ENCODE measurements at regions not wholly inside any gene's neighbourhood (a gene's known extent, or its start where the extent isn't known, plus 50 kb on each side); places are given as distances from the start of the nearest gene placed in this dataset.

DNA sequence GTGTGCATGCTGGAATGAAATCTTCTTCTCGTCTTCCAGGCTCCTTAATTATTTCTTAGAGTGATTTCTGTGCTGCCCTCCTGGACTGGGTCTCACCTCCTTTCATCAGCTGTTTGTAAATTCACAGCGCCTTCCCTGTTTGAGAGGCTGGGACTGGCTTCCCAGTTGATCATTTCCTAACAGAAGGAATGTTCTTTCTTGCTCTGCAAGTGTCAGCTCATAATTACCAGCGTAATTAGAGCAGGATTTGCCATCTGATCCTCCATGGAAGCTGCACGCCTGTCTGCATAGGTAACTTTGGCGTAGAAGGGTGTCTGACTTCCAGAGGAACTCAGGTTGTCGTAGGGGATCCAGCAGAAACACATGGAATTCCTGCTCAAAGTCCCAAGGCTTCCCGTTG lies 375.0 kb upstream of the EEF2KMT start:
- H3K9me3 Mint-ChIP-seq (ENCODE audit: low read depth), result no peaks in the 10 kb centered on the region
- H3K27ac Mint-ChIP-seq, result no peak overlapping the region
- peaks cover 2% of the 10 kb centered on the region for H3K4me1 Mint-ChIP-seq (ENCODE audit: low read depth)
- H3K27me3 Mint-ChIP-seq, result peaks cover 16% of the 10 kb centered on the region
- no peak overlapping the region for H3K4me3 Mint-ChIP-seq
- H3K36me3 Mint-ChIP-seq, result no peaks in the 10 kb centered on the region

GRCh38 chr16:5468488-5468887 lies 370.9 kb upstream of the EEF2KMT start:
- no peak overlapping the region for H3K4me3 Mint-ChIP-seq
- H3K9me3 Mint-ChIP-seq (ENCODE audit: low read depth), result no peaks in the 10 kb centered on the region

GRCh38 chr16:5467552-5467951 lies 370.0 kb upstream of the EEF2KMT start:
- no peak overlapping the region for H3K27ac Mint-ChIP-seq
- H3K27me3 Mint-ChIP-seq, result peaks cover 6% of the 10 kb centered on the region
- H3K36me3 Mint-ChIP-seq, result no peaks in the 10 kb centered on the region
- H3K4me3 Mint-ChIP-seq, result no peak overlapping the region
- no peaks in the 10 kb centered on the region for H3K9me3 Mint-ChIP-seq (ENCODE audit: low read depth)
- H3K4me1 Mint-ChIP-seq (ENCODE audit: low read depth), result peaks cover 2% of the 10 kb centered on the region

More at GRCh38 chr16:5468488-5468887, 370.9 kb upstream of the EEF2KMT start:
- Mint-ChIP-seq H3K27me3 (peaks cover 12% of the 10 kb centered on the region), H3K27ac (no peak overlapping the region), H3K36me3 (no peaks in the 10 kb centered on the region), H3K4me1 (ENCODE audit: low read depth) (peaks cover 2% of the 10 kb centered on the region)

GRCh38 chr16:5466551-5466950 lies 369.0 kb upstream of the EEF2KMT start:
- Mint-ChIP-seq H3K36me3 (no peaks in the 10 kb centered on the region), H3K27me3 (peaks cover 5% of the 10 kb centered on the region), H3K4me3 (no peak overlapping the region), H3K27ac (no peak overlapping the region), H3K4me1 (ENCODE audit: low read depth) (no peaks in the 10 kb centered on the region), H3K9me3 (ENCODE audit: low read depth) (no peaks in the 10 kb centered on the region)

- Mint-ChIP-seq H3K27me3 (peaks cover 5% of the 10 kb centered on the region), H3K4me1 (ENCODE audit: low read depth) (no peaks in the 10 kb centered on the region), H3K27ac (no peak overlapping the region), H3K9me3 (ENCODE audit: low read depth) (no peaks in the 10 kb centered on the region), H3K36me3 (no peaks in the 10 kb centered on the region), H3K4me3 (no peak overlapping the region)
Measured at GRCh38 chr16:5465714-5466113, 368.1 kb upstream of the EEF2KMT start.

- H3K27me3 Mint-ChIP-seq, result peaks cover 5% of the 10 kb centered on the region
- no peaks in the 10 kb centered on the region for H3K36me3 Mint-ChIP-seq
- H3K4me3 Mint-ChIP-seq, result no peak overlapping the region
- no peaks in the 10 kb centered on the region for H3K4me1 Mint-ChIP-seq (ENCODE audit: low read depth)
- H3K9me3 Mint-ChIP-seq (ENCODE audit: low read depth), result no peaks in the 10 kb centered on the region
- H3K27ac Mint-ChIP-seq, result no peak overlapping the region
Measured at GRCh38 chr16:5463820-5464219, 366.2 kb upstream of the EEF2KMT start.

DNA sequence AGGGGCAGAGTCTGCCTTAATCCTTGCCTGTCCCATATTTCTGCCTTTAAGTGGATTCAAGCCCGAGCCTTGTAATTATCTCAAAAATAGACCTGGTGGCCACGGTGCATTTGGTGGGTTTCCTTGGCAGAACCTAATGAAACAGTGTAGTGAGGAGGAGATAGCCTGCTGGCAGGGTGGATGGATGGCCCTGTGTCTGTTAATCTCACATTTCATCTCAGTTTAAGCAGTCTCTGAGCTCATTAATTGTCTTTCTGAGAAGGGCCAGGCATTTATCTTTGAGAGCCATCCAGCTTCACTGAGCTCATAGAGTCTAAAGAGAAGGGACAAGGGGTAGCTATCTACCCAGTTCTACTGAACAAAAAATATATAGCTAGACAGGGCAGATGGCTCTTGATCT lies 364.0 kb upstream of the EEF2KMT start:
- Mint-ChIP-seq H3K36me3 (no peaks in the 10 kb centered on the region), H3K4me3 (no peak overlapping the region), H3K27me3 (peaks cover 6% of the 10 kb centered on the region), H3K27ac (no peak overlapping the region), H3K9me3 (ENCODE audit: low read depth) (no peaks in the 10 kb centered on the region), H3K4me1 (ENCODE audit: low read depth) (no peaks in the 10 kb centered on the region)

DNA sequence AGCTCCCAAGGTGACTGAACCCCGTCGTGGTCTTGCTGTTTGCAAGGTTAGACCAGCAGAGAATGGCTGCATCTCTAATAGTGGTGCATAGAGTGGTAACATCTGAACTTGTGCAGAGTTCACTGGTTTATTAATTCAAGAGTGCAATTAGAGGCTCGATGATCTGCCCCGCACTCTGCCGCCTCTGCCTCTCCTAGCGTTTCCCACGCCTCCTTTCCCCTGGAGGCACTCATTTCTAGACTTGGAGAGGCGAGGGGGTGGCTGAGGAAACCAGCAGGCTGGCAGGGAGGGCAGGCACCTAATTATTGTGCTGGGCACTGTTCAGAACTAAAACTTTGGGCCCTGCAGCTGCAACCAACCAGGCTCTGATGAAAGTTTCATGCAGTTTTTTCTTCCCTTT lies 363.5 kb upstream of the EEF2KMT start:
- Mint-ChIP-seq H3K27ac (no peak overlapping the region), H3K9me3 (ENCODE audit: low read depth) (no peaks in the 10 kb centered on the region), H3K4me3 (no peak overlapping the region), H3K4me1 (ENCODE audit: low read depth) (no peaks in the 10 kb centered on the region), H3K27me3 (peaks cover 6% of the 10 kb centered on the region), H3K36me3 (no peaks in the 10 kb centered on the region)

DNA sequence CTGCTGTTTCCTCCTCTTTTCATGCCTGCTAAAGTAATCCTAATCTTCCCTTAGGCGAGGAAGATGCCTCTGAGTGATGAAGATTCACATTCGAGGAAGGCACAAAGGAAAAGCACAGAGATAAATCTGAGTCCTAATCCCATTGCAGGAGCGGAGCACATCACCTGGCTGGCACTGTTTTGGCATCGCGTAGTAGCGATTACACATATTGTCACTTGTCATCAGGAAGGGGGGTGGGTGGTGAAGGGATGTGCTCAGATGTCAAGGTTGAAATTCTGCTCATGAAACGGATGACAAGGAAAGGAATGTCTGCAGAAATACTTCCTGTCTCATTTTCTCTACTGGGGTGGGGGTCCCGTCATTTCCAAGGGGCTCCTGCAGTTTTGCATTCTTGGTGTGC lies 363.1 kb upstream of the EEF2KMT start:
- Mint-ChIP-seq H3K27me3 (peaks cover 6% of the 10 kb centered on the region), H3K27ac (no peak overlapping the region), H3K4me3 (no peak overlapping the region), H3K4me1 (ENCODE audit: low read depth) (no peaks in the 10 kb centered on the region), H3K36me3 (no peaks in the 10 kb centered on the region), H3K9me3 (ENCODE audit: low read depth) (no peaks in the 10 kb centered on the region)

DNA sequence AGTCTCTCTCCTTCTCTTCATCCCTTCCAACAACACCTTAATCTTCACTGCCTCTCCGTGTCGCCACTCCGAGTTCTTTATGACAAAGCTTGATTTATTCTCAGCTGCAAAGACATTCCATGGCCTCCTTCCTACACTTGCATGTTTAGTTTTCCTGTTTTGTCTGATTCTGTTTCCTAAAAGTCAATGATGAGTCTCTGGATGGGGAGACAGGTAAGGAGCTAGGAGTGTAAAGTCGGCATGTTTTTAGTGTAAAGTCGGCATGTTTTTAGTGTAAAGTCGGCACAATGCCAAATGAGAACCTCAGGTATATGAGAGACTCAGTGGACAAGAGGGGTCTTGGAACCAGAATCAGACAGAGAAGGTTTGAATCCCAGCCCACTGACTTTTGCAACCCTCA lies 362.3 kb upstream of the EEF2KMT start:
- Mint-ChIP-seq H3K4me3 (no peak overlapping the region), H3K4me1 (ENCODE audit: low read depth) (no peaks in the 10 kb centered on the region), H3K27ac (no peak overlapping the region), H3K27me3 (peaks cover 6% of the 10 kb centered on the region), H3K36me3 (no peaks in the 10 kb centered on the region), H3K9me3 (ENCODE audit: low read depth) (no peaks in the 10 kb centered on the region)

DNA sequence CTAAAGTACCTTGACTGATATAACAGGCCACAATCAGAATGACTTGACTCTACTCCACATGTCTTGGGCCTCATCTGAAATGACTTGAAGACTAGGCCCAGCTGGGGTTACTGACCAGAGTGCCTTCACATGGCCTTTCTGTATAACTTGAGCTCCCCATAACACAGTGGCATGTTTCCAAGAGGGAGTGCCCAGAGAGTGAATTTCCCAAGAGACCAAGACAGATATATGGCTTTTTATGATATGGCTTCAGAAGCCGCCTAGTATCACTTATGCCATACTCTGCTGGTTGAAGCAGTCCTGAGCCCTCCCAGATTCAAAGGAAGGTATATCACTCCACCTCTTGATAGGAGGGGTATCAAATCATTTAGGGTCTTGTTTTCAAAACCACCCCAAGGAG lies 357.5 kb upstream of the EEF2KMT start:
- H3K27me3 Mint-ChIP-seq, result peaks cover 15% of the 10 kb centered on the region
- no peak overlapping the region for H3K4me3 Mint-ChIP-seq
- no peaks in the 10 kb centered on the region for H3K36me3 Mint-ChIP-seq
- no peaks in the 10 kb centered on the region for H3K9me3 Mint-ChIP-seq (ENCODE audit: low read depth)
- H3K27ac Mint-ChIP-seq, result no peak overlapping the region
- H3K4me1 Mint-ChIP-seq (ENCODE audit: low read depth), result no peaks in the 10 kb centered on the region

GRCh38 chr16:5454349-5454748 lies 356.8 kb upstream of the EEF2KMT start:
- no peaks in the 10 kb centered on the region for H3K4me1 Mint-ChIP-seq (ENCODE audit: low read depth)
- H3K9me3 Mint-ChIP-seq (ENCODE audit: low read depth), result no peaks in the 10 kb centered on the region
- no peaks in the 10 kb centered on the region for H3K36me3 Mint-ChIP-seq
- no peak overlapping the region for H3K4me3 Mint-ChIP-seq
- H3K27me3 Mint-ChIP-seq, result peaks cover 11% of the 10 kb centered on the region
- no peak overlapping the region for H3K27ac Mint-ChIP-seq

DNA sequence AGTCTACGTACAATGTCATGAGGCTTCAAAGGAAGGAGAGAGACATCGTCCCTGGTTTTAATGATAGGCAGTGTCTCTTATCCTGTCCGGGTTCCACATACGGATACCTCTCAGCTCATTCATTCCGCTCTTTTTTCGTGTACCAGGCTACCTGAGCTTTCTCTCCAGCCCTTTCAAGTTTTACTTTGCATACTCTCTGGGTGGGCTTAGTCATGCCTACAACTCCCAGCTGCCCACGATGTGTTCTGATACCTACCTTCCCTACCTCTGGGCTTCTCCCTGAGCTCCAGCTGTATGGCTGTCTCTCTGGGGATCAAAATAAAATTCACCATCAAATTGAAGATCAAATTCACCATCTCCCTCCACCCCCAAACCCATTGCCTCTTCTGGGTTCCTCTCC lies 354.0 kb upstream of the EEF2KMT start:
- Mint-ChIP-seq H3K4me3 (no peak overlapping the region), H3K27ac (no peak overlapping the region), H3K27me3 (peaks cover 11% of the 10 kb centered on the region), H3K4me1 (ENCODE audit: low read depth) (no peaks in the 10 kb centered on the region), H3K9me3 (ENCODE audit: low read depth) (no peaks in the 10 kb centered on the region), H3K36me3 (no peaks in the 10 kb centered on the region)

GRCh38 chr16:5450409-5451104 lies 353.0 kb upstream of the EEF2KMT start:
- Mint-ChIP-seq H3K27me3 (peaks cover 11% of the 10 kb centered on the region), H3K36me3 (no peaks in the 10 kb centered on the region)

DNA sequence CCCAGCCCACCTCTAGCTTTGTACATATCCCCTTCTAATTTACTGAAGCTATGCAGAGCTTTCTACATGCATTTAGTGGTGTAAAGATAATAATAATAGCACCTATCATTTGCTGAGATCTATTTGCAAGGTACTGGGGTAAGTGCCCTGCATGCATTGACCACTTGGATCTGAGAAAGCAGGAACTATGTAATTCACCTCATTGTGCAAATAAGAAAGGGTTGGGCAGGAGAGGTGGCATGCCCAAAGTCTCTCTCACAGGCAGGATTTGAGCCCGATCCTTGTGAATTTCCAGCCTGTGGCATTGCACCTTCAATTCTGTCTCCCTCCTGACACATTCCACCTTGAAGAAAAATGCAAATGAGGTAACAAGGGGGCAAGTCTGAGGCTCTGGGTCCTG lies 352.3 kb upstream of the EEF2KMT start:
- Mint-ChIP-seq H3K4me3 (no peak overlapping the region), H3K27ac (no peak overlapping the region), H3K4me1 (ENCODE audit: low read depth) (no peaks in the 10 kb centered on the region), H3K36me3 (no peaks in the 10 kb centered on the region), H3K27me3 (peaks cover 11% of the 10 kb centered on the region), H3K9me3 (ENCODE audit: low read depth) (no peaks in the 10 kb centered on the region)

More at GRCh38 chr16:5450409-5451104, 353.0 kb upstream of the EEF2KMT start:
- Mint-ChIP-seq H3K4me1 (ENCODE audit: low read depth) (no peaks in the 10 kb centered on the region), H3K4me3 (no peak overlapping the region), H3K9me3 (ENCODE audit: low read depth) (no peaks in the 10 kb centered on the region), H3K27ac (no peak overlapping the region)

- no peaks in the 10 kb centered on the region for H3K4me1 Mint-ChIP-seq (ENCODE audit: low read depth)
- no peak overlapping the region for H3K4me3 Mint-ChIP-seq
- no peaks in the 10 kb centered on the region for H3K9me3 Mint-ChIP-seq (ENCODE audit: low read depth)
- H3K27ac Mint-ChIP-seq, result no peak overlapping the region
- no peaks in the 10 kb centered on the region for H3K36me3 Mint-ChIP-seq
- peaks cover 11% of the 10 kb centered on the region for H3K27me3 Mint-ChIP-seq
Measured at GRCh38 chr16:5448798-5449197, 351.2 kb upstream of the EEF2KMT start.
